ENCODE measurements at regions not wholly inside any gene's neighbourhood (a gene's known extent, or its start where the extent isn't known, plus 50 kb on each side); places are given as distances from the start of the nearest gene placed in this dataset.

DNA sequence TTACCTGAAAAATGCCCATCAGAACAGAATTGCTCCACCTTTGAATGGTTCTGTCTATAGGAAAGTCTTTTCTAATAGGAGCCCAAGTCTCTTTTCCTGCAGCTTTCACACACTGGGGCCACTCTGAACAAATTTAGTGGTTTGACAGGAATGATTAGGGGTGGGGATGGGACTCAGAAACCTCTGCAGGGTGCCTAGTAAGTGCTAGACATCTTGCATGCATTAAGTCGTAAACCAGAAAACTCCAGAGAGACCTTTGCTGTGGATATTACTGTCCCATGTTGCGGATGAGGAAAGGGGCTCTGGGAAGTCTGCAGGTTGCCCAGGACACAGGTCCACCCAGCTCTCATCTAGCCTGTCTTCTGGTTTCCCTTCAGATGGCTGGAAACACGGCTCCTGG, 189.7 kb downstream of the OPA1 start:
- TF ChIP-seq, protein P1, sequence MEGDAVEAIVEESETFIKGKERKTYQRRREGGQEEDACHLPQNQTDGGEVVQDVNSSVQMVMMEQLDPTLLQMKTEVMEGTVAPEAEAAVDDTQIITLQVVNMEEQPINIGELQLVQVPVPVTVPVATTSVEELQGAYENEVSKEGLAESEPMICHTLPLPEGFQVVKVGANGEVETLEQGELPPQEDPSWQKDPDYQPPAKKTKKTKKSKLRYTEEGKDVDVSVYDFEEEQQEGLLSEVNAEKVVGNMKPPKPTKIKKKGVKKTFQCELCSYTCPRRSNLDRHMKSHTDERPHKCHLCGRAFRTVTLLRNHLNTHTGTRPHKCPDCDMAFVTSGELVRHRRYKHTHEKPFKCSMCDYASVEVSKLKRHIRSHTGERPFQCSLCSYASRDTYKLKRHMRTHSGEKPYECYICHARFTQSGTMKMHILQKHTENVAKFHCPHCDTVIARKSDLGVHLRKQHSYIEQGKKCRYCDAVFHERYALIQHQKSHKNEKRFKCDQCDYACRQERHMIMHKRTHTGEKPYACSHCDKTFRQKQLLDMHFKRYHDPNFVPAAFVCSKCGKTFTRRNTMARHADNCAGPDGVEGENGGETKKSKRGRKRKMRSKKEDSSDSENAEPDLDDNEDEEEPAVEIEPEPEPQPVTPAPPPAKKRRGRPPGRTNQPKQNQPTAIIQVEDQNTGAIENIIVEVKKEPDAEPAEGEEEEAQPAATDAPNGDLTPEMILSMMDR (conservative IDR thresholded peaks at IDR 0.05 in 1 of 2, IDR thresholded peaks at IDR 0.05 in 1 of 2; ENCODE audit: extremely low read depth in 1 of 2, insufficient read depth in 1 of 2, low read depth in 1 of 2, low read length in 2 of 2), result no peak
- TF ChIP-seq EZH2 (IDR thresholded peaks at IDR 0.05; ENCODE audit: borderline replicate concordance, low read length), result no peak
